ENCODE measurements at regions not wholly inside any gene's neighbourhood (a gene's known extent, or its start where the extent isn't known, plus 50 kb on each side); places are given as distances from the start of the nearest gene placed in this dataset.

DNA sequence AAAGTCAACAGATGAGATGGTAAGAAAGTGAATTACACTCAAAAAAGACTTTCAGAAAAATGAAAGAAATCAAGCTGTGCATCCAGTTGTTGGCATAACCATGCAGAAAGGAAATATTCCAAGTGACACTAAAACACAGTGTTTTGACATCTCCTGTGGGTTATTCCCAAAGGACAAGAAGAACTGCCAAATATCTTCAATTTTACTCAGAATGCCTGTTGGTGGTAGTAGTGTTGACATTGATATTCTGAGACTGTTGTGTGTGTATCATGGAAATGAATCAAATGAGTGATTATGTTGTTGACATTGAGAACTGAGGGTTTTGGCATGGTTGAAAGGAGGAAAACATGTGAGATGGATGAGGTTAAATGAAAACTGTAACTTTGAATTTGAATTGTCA, 196.9 kb downstream of the SH2D4B start:
- BruUV-seq (replicated peaks): no TSS peak
- H3K27ac ChIP-seq (ENCODE audit: control insufficient read depth, insufficient read depth): no peak overlapping the region
- no peak overlapping the region for H3K4me3 ChIP-seq
- ChIA-PET RAD21 (ENCODE audit: unreplicated experiment) (no interaction called here), CTCF (no interaction called here), POLR2A (no interaction called here), SMC1A (ENCODE audit: uncharacterized antibody, unreplicated experiment) (interaction anchor here (0.8 kb wide), 1 partner anchor 35 kb away, joined by 3 read pairs; no protein-coding TSS in a partner anchor)
- in situ Hi-C loops (cut with MboI): no loop called here
- FAIRE-seq (no peak), DNase-seq (ENCODE audit: low read depth, low spot score) (no peak), ATAC-seq (no peak)
- no peaks in the 10 kb centered on the region for H3K9me3 ChIP-seq (replicated peaks; ENCODE audit: control insufficient read depth, insufficient read depth, low read length)
- no peaks in the 10 kb centered on the region for H3K36me3 ChIP-seq (ENCODE audit: control insufficient read depth in 2 of 2, insufficient read depth in 2 of 2, low read length in 1 of 2)
- H3K27me3 ChIP-seq (replicated peaks in 1 of 2; ENCODE audit: control insufficient read depth in 2 of 2, insufficient read depth in 2 of 2, low read length in 1 of 2): no peaks in the 10 kb centered on the region
- no peak overlapping the region for H3K9ac ChIP-seq (ENCODE audit: control insufficient read depth, insufficient read depth, low read length)
- TF ChIP-seq SIN3A (IDR thresholded peaks at IDR 0.05; ENCODE audit: low read depth, low read length) (no peak), SMAD5 (IDR thresholded peaks at IDR 0.05; ENCODE audit: low read depth) (no peak), MEF2A (IDR thresholded peaks at IDR 0.05; ENCODE audit: insufficient read depth, low read depth, low read length) (no peak), SMAD1 (IDR thresholded peaks at IDR 0.05; ENCODE audit: low read depth, partially characterized antibody) (no peak), SPI1 (IDR thresholded peaks at IDR 0.05; ENCODE audit: borderline replicate concordance, insufficient read depth, low read depth, low read length) (no peak), NFIC (IDR thresholded peaks at IDR 0.05; ENCODE audit: low read depth, low read length) (no peak), JUND (IDR thresholded peaks at IDR 0.05; ENCODE audit: low read depth, low read length) (no peak), MXI1 (IDR thresholded peaks at IDR 0.05; ENCODE audit: low read depth, low read length) (no peak)
- H2AFZ ChIP-seq (ENCODE audit: control insufficient read depth, low read depth, low read length): no peak overlapping the region
- no peaks in the 10 kb centered on the region for H3K4me1 ChIP-seq (ENCODE audit: control insufficient read depth, insufficient read depth, low read length)
- no peaks in the 10 kb centered on the region for H3K79me2 ChIP-seq (ENCODE audit: control insufficient read depth, insufficient read depth, low read length)
- no peak overlapping the region for H3K4me2 ChIP-seq (ENCODE audit: control insufficient read depth, insufficient read depth)
- intact Hi-C loops (cut with micrococcal nuclease; ENCODE audit: unreplicated experiment): no loop called here
- H4K20me1 ChIP-seq (ENCODE audit: control insufficient read depth, insufficient read depth): no peaks in the 10 kb centered on the region

DNA sequence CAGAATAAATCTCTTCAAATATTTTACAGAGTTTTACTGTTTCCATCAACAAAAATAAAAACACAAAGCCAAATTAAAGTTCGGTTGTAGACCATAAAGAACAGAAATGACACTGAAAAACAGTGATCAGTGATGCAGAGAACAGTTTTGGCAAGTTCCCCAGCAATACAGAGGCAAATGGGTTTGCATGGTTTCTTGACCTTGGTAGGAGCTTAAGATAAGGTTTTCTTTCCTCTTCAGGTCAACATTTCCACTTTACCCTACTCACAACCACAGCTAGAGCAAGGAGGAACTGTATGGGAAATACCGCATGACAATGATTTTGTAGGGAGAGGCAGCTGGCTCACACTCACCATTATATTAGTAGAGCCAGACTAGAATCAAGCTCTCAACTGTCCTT, 199.5 kb downstream of the SH2D4B start:
- no peak overlapping the region for H3K27ac ChIP-seq (ENCODE audit: control insufficient read depth, insufficient read depth)
- no peak for ATAC-seq
- in situ Hi-C loops (cut with MboI) (no loop called here), intact Hi-C loops (cut with micrococcal nuclease; ENCODE audit: unreplicated experiment) (no loop called here)
- ChIA-PET POLR2A (no interaction called here), SMC1A (ENCODE audit: uncharacterized antibody, unreplicated experiment) (no interaction called here), RAD21 (ENCODE audit: unreplicated experiment) (no interaction called here), CTCF (interaction anchor here (0.7 to 1.5 kb wide), 2 partner anchors 10 to 74 kb away, joined by 3 read pairs; no protein-coding TSS in a partner anchor)
- no peak overlapping the region for H3K4me3 ChIP-seq
- H2AFZ ChIP-seq (ENCODE audit: control insufficient read depth, low read depth, low read length): no peak overlapping the region
- no peaks in the 10 kb centered on the region for H3K79me2 ChIP-seq (ENCODE audit: control insufficient read depth, insufficient read depth, low read length)
- no peaks in the 10 kb centered on the region for H4K20me1 ChIP-seq (ENCODE audit: control insufficient read depth, insufficient read depth)
- no peaks in the 10 kb centered on the region for H3K4me1 ChIP-seq (ENCODE audit: control insufficient read depth, insufficient read depth, low read length)
- DNase-seq (ENCODE audit: low read depth, low spot score): no peak
- no TSS peak for BruUV-seq (replicated peaks)
- no peak overlapping the region for H3K9ac ChIP-seq (ENCODE audit: control insufficient read depth, insufficient read depth, low read length)
- no peak overlapping the region for H3K4me2 ChIP-seq (ENCODE audit: control insufficient read depth, insufficient read depth)
- H3K9me3 ChIP-seq (replicated peaks; ENCODE audit: control insufficient read depth, insufficient read depth, low read length): no peaks in the 10 kb centered on the region
- no peaks in the 10 kb centered on the region for H3K27me3 ChIP-seq (replicated peaks in 1 of 2; ENCODE audit: control insufficient read depth in 2 of 2, insufficient read depth in 2 of 2, low read length in 1 of 2)
- WGBS (ENCODE audit: insufficient coverage, insufficient replicate concordance, low lambda C conversion rate, missing lambda C conversion rate): 35% methylated on average over 2 of the region's 2 CpGs
- H3K36me3 ChIP-seq (ENCODE audit: control insufficient read depth in 2 of 2, insufficient read depth in 2 of 2, low read length in 1 of 2): no peaks in the 10 kb centered on the region
- FAIRE-seq: no peak
- TF ChIP-seq ETV6 (conservative IDR thresholded peaks at IDR 0.05 in 1 of 2, IDR thresholded peaks at IDR 0.05 in 1 of 2; ENCODE audit: borderline replicate concordance in 1 of 2, low read depth in 1 of 2) (no peak), POU2F2 (IDR thresholded peaks at IDR 0.05; ENCODE audit: borderline replicate concordance, low read depth, low read length) (no peak), ZBED1 (IDR thresholded peaks at IDR 0.05; ENCODE audit: borderline replicate concordance) (no peak), NFXL1 (IDR thresholded peaks at IDR 0.05; ENCODE audit: borderline replicate concordance) (no peak), EZH2 (IDR thresholded peaks at IDR 0.05; ENCODE audit: borderline replicate concordance, control insufficient read depth, low read depth, low read length) (no peak), MEF2B (IDR thresholded peaks at IDR 0.05; ENCODE audit: partially characterized antibody, poor library complexity, severe bottlenecking) (no peak), SPI1 (IDR thresholded peaks at IDR 0.05; ENCODE audit: borderline replicate concordance, insufficient read depth, low read depth, low read length) (no peak), SIN3A (IDR thresholded peaks at IDR 0.05; ENCODE audit: low read depth, low read length) (no peak)
- TF ChIP-seq, protein P1, sequence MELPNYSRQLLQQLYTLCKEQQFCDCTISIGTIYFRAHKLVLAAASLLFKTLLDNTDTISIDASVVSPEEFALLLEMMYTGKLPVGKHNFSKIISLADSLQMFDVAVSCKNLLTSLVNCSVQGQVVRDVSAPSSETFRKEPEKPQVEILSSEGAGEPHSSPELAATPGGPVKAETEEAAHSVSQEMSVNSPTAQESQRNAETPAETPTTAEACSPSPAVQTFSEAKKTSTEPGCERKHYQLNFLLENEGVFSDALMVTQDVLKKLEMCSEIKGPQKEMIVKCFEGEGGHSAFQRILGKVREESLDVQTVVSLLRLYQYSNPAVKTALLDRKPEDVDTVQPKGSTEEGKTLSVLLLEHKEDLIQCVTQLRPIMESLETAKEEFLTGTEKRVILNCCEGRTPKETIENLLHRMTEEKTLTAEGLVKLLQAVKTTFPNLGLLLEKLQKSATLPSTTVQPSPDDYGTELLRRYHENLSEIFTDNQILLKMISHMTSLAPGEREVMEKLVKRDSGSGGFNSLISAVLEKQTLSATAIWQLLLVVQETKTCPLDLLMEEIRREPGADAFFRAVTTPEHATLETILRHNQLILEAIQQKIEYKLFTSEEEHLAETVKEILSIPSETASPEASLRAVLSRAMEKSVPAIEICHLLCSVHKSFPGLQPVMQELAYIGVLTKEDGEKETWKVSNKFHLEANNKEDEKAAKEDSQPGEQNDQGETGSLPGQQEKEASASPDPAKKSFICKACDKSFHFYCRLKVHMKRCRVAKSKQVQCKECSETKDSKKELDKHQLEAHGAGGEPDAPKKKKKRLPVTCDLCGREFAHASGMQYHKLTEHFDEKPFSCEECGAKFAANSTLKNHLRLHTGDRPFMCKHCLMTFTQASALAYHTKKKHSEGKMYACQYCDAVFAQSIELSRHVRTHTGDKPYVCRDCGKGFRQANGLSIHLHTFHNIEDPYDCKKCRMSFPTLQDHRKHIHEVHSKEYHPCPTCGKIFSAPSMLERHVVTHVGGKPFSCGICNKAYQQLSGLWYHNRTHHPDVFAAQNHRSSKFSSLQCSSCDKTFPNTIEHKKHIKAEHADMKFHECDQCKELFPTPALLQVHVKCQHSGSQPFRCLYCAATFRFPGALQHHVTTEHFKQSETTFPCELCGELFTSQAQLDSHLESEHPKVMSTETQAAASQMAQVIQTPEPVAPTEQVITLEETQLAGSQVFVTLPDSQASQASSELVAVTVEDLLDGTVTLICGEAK (IDR thresholded peaks at IDR 0.05; ENCODE audit: borderline replicate concordance): no peak
